GM10266 (cell line): ENCODE measurements at regions not wholly inside any gene's neighbourhood (a gene's known extent, or its start where the extent isn't known, plus 50 kb on each side); places are given as distances from the start of the nearest gene placed in this dataset.

Experiments used
- DNase-seq: peaks from one replicate; pipeline ENCODE4 v3.0.0; 2012; ENCODE audit errors: extremely low spot score
- CTCF ChIP-seq: IDR thresholded peaks from 2 replicates; pipeline ENCODE4 v1.5.1; 2012; ENCODE audit warnings: mild to moderate bottlenecking, low read depth; ENCODE audit not compliant: control insufficient read depth, insufficient read depth; ENCODE audit errors: missing control alignments

- DNase-seq, result no peak
- no peak for TF ChIP-seq CTCF
These were observed 558.7 kb upstream of the KCNMB2 start for GRCh38 chr3:177977381-177978158.

GRCh38 chr3:177978946-177979345 is 557.3 kb upstream of the KCNMB2 start:
- DNase-seq, result no peak
- no peak for TF ChIP-seq CTCF

- DNase-seq, result no peak
- TF ChIP-seq CTCF, result no peak
These were observed 556.5 kb upstream of the KCNMB2 start for GRCh38 chr3:177979703-177980102.

GRCh38 chr3:177981576-177981975 is 554.7 kb upstream of the KCNMB2 start:
- DNase-seq, result no peak

GRCh38 chr3:177982034-177982433 is 554.2 kb upstream of the KCNMB2 start:
- no peak for DNase-seq
- no peak for TF ChIP-seq CTCF

More at GRCh38 chr3:177981576-177981975, 554.7 kb upstream of the KCNMB2 start:
- no peak for TF ChIP-seq CTCF

- TF ChIP-seq CTCF, result no peak
- DNase-seq, result no peak
These were observed 552.9 kb upstream of the KCNMB2 start for GRCh38 chr3:177983320-177983719.
